ENCODE measurements at regions not wholly inside any gene's neighbourhood (a gene's known extent, or its start where the extent isn't known, plus 50 kb on each side); places are given as distances from the start of the nearest gene placed in this dataset.

DNA sequence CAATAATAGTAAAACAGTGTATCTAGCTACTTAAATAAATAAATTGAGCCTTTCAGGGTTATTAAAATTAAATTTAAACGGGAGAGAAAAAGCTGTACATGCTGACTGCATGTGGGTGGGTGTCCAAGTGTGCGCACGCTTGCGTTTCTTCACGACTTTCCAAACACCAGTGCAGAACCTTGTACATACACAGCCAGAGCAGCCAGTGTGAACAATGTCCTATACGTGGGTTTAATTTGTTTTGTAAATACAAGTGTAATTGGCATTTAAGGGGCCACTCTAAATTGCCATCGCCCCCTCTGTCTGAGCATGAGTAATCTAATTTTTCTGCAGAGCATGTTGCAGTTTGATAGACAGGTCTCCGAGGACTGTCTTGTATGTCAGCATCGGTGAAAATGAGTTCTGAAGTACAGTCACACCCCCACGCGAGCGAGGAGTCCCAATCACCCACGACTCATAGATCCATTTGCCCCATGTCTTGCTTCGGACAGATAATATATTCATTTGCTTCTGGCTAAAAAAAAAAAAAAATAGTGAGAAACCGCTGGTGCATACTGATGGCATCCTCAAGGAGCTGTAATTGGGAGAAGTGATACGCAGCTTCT, 121.8 kb upstream of the ARRDC4 start:
- Histone ChIP-seq H3K9me3 (ENCODE audit: control insufficient read depth, insufficient read depth, low read length) (no peaks in the 10 kb centered on the region), H3K79me2 (ENCODE audit: control insufficient read depth, low read length) (no peaks in the 10 kb centered on the region), H3K36me3 (ENCODE audit: control insufficient read depth, low read length) (no peaks in the 10 kb centered on the region), H3K4me1 (ENCODE audit: control insufficient read depth, low read length) (no peaks in the 10 kb centered on the region), H4K20me1 (ENCODE audit: control insufficient read depth, insufficient read depth, low read depth, low read length) (no peaks in the 10 kb centered on the region), H3K27me3 (ENCODE audit: control insufficient read depth, low read length) (no peaks in the 10 kb centered on the region; the same call in 1 of the 2 replicates), H3K27ac (ENCODE audit: low read depth, low read length) (no peak overlapping the region), H3K4me3 (ENCODE audit: low read length) (no peak overlapping the region), H3K4me2 (ENCODE audit: low read length) (no peak overlapping the region), H3K9me2 (replicated peaks; ENCODE audit: control insufficient read depth, low read length) (no peaks in the 10 kb centered on the region), H3F3A (ENCODE audit: control insufficient read depth, insufficient read depth) (no peaks in the 10 kb centered on the region)
- no peak for TF ChIP-seq EZH2phosphoT487 (IDR thresholded peaks at IDR 0.05; ENCODE audit: borderline replicate concordance, low read length)
- TF ChIP-seq, protein P1, sequence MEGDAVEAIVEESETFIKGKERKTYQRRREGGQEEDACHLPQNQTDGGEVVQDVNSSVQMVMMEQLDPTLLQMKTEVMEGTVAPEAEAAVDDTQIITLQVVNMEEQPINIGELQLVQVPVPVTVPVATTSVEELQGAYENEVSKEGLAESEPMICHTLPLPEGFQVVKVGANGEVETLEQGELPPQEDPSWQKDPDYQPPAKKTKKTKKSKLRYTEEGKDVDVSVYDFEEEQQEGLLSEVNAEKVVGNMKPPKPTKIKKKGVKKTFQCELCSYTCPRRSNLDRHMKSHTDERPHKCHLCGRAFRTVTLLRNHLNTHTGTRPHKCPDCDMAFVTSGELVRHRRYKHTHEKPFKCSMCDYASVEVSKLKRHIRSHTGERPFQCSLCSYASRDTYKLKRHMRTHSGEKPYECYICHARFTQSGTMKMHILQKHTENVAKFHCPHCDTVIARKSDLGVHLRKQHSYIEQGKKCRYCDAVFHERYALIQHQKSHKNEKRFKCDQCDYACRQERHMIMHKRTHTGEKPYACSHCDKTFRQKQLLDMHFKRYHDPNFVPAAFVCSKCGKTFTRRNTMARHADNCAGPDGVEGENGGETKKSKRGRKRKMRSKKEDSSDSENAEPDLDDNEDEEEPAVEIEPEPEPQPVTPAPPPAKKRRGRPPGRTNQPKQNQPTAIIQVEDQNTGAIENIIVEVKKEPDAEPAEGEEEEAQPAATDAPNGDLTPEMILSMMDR (IDR thresholded peaks at IDR 0.05; ENCODE audit: low read depth, low read length, poor library complexity, severe bottlenecking), result no peak

DNA sequence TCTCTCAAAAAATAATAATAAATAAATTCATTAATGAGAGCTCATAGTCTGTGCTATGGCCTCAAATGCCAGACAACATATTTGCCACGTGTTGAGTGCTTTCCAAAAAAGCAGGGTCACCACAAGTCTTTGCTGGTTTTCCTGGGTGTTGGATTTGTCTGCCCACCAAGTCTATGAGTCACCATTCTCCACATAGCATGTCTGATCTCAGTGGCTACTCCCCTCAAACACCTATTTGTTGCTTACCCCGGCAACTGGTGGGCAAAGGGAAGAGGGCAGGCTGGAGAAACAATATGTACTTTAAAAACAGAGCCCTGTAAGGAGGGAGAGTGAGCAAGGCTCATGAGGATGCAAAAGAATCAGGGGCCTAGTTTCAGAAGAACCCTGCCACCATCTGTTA, 120.0 kb upstream of the ARRDC4 start:
- Histone ChIP-seq H4K20me1 (ENCODE audit: control insufficient read depth, insufficient read depth, low read depth, low read length) (no peaks in the 10 kb centered on the region), H3K4me2 (ENCODE audit: low read length) (no peak overlapping the region), H3K27ac (ENCODE audit: low read depth, low read length) (no peak overlapping the region), H3K27me3 (ENCODE audit: control insufficient read depth, low read length) (no peaks in the 10 kb centered on the region; the same call in 1 of the 2 replicates), H3K4me3 (ENCODE audit: low read length) (no peak overlapping the region), H3K9me3 (ENCODE audit: control insufficient read depth, insufficient read depth, low read length) (no peaks in the 10 kb centered on the region), H3K9me2 (replicated peaks; ENCODE audit: control insufficient read depth, low read length) (no peaks in the 10 kb centered on the region), H3K36me3 (ENCODE audit: control insufficient read depth, low read length) (no peaks in the 10 kb centered on the region), H3K4me1 (ENCODE audit: control insufficient read depth, low read length) (peaks cover 2% of the 10 kb centered on the region; the same call in 1 of the 2 replicates), H3K79me2 (ENCODE audit: control insufficient read depth, low read length) (no peaks in the 10 kb centered on the region), H3F3A (ENCODE audit: control insufficient read depth, insufficient read depth) (no peaks in the 10 kb centered on the region)
- TF ChIP-seq, protein P1 (IDR thresholded peaks at IDR 0.05; ENCODE audit: low read depth, low read length, poor library complexity, severe bottlenecking), result no peak
- TF ChIP-seq EZH2phosphoT487 (IDR thresholded peaks at IDR 0.05; ENCODE audit: borderline replicate concordance, low read length), result no peak

DNA sequence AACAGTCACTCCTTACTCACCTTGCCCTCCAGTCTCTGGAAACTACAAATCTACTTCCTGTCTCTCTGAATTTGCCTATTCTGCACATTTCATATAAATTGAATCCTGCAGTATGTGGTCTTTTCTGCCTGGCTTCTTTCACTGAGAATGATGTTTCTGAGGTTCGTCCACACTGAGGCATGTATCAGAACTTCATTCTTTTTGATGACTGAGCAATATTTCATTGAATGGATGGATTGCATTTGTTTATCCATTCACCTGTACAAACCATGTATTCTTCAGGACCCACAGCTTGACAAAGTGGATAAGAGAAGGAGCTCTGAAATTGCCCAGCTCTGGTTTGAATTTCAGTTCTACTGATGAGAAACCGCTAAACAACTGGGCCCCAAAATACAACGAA, 118.9 kb upstream of the ARRDC4 start:
- H3K9me3 ChIP-seq (ENCODE audit: control insufficient read depth, insufficient read depth, low read length), result no peaks in the 10 kb centered on the region
- no peaks in the 10 kb centered on the region; the same call in 1 of the 2 replicates for H3K27me3 ChIP-seq (ENCODE audit: control insufficient read depth, low read length)
- no peaks in the 10 kb centered on the region for H3K9me2 ChIP-seq (replicated peaks; ENCODE audit: control insufficient read depth, low read length)
- TF ChIP-seq, protein P1 (IDR thresholded peaks at IDR 0.05; ENCODE audit: low read depth, low read length, poor library complexity, severe bottlenecking), result no peak
- TF ChIP-seq EZH2phosphoT487 (IDR thresholded peaks at IDR 0.05; ENCODE audit: borderline replicate concordance, low read length), result no peak
- H3K36me3 ChIP-seq (ENCODE audit: control insufficient read depth, low read length), result no peaks in the 10 kb centered on the region
- no peak overlapping the region for H3K4me2 ChIP-seq (ENCODE audit: low read length)
- peaks cover 2% of the 10 kb centered on the region; the same call in 1 of the 2 replicates for H3K4me1 ChIP-seq (ENCODE audit: control insufficient read depth, low read length)
- H4K20me1 ChIP-seq (ENCODE audit: control insufficient read depth, insufficient read depth, low read depth, low read length), result no peaks in the 10 kb centered on the region
- H3F3A ChIP-seq (ENCODE audit: control insufficient read depth, insufficient read depth), result no peaks in the 10 kb centered on the region
- H3K79me2 ChIP-seq (ENCODE audit: control insufficient read depth, low read length), result no peaks in the 10 kb centered on the region
- H3K27ac ChIP-seq (ENCODE audit: low read depth, low read length), result no peak overlapping the region
- H3K4me3 ChIP-seq (ENCODE audit: low read length), result no peak overlapping the region
